ENCODE measurements at regions not wholly inside any gene's neighbourhood (a gene's known extent, or its start where the extent isn't known, plus 50 kb on each side); places are given as distances from the start of the nearest gene placed in this dataset.

DNA sequence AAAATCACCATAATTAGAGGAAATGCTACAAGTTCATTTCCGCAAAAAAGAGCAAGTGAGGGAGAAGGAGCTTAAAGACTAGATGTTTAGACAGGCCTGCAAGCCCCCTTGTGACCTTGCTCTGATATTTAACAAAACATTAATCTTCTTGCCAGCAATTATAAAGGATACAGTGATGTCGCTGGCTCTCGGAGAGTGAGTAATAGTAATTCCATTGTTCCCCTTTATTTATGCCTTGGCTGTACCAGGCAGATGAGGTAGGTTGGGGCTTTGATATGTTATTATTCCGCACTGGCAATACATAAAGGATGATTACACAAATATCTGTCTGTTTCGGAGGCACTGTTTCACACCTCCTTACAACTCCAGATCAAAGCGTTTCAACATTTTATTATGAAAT lies 204.8 kb upstream of the SALL1 start:
- TF ChIP-seq, protein P1, sequence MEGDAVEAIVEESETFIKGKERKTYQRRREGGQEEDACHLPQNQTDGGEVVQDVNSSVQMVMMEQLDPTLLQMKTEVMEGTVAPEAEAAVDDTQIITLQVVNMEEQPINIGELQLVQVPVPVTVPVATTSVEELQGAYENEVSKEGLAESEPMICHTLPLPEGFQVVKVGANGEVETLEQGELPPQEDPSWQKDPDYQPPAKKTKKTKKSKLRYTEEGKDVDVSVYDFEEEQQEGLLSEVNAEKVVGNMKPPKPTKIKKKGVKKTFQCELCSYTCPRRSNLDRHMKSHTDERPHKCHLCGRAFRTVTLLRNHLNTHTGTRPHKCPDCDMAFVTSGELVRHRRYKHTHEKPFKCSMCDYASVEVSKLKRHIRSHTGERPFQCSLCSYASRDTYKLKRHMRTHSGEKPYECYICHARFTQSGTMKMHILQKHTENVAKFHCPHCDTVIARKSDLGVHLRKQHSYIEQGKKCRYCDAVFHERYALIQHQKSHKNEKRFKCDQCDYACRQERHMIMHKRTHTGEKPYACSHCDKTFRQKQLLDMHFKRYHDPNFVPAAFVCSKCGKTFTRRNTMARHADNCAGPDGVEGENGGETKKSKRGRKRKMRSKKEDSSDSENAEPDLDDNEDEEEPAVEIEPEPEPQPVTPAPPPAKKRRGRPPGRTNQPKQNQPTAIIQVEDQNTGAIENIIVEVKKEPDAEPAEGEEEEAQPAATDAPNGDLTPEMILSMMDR (conservative IDR thresholded peaks at IDR 0.05; ENCODE audit: control insufficient read depth, insufficient read depth, low read depth, low read length) = no peak
- H3K4me3 ChIP-seq (ENCODE audit: control insufficient read depth, low read depth, low read length) = no peak overlapping the region
- DNase-seq (ENCODE audit: low read depth) = no peak

DNA sequence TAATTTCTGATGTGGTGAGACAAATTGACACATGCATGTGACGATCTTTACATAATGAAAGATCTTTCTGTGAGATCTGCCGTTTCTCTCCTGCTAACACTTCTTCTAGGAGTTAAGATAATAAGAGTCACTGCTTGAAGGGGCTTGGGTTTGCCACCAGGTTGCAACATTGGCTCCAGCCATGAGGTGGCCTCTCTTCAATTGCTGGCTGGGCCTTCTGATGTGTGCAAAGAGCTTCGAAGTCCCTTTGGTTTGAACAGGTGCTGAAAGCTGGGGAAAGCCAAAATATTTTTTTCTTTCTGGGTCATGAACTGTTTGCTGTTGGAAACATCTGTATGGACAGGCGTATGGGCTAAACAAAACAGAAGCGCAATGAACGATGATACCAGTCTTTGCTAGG lies 204.1 kb upstream of the SALL1 start:
- no peak for DNase-seq (ENCODE audit: low read depth)
- TF ChIP-seq, protein P1 (conservative IDR thresholded peaks at IDR 0.05; ENCODE audit: control insufficient read depth, insufficient read depth, low read depth, low read length) = no peak
- no peak overlapping the region for H3K4me3 ChIP-seq (ENCODE audit: control insufficient read depth, low read depth, low read length)

DNA sequence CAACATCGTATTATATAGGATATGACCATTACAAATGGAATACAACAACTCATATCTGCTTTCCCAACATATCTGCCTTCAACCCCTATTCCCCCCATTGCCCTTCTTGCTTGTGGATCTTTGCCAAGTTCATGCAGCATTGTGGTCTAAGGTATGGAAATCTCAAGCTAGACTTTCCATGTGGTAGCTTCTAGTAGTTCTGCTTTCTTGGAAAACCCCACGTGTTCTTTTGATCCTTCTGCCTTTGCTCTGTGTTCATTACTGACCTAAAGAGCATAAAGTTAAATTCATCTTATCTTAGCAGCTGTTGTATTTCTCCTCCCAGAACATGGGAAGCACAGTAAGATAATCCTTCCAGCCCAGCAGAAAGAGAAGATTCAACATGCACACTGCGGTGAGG lies 202.0 kb upstream of the SALL1 start:
- no peak for DNase-seq (ENCODE audit: low read depth)
- no peak overlapping the region for H3K4me3 ChIP-seq (ENCODE audit: control insufficient read depth, low read depth, low read length)
- TF ChIP-seq, protein P1 (conservative IDR thresholded peaks at IDR 0.05; ENCODE audit: control insufficient read depth, insufficient read depth, low read depth, low read length) = no peak

DNA sequence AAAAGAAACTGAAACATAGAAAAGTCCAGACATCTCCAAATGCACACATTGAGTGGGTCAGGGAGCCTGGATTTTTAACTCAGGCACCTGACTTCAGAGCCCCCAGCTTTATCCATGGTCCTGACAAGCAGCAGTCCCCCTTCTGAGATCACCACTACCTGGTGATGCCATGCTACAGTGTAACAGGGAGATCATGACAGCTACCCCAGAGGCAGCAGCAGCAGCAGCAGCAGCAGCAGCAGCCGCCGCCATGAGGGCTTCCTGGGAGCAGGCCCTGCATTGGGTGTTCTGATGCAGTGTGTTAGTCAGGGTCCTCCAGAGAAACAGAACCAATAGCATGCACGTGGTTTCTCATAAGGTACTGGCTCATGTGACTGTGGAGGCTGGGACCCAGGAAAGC lies 198.6 kb upstream of the SALL1 start:
- no peak for DNase-seq (ENCODE audit: low read depth)
- TF ChIP-seq, protein P1 (conservative IDR thresholded peaks at IDR 0.05; ENCODE audit: control insufficient read depth, insufficient read depth, low read depth, low read length) = no peak
- H3K4me3 ChIP-seq (ENCODE audit: control insufficient read depth, low read depth, low read length) = no peak overlapping the region

DNA sequence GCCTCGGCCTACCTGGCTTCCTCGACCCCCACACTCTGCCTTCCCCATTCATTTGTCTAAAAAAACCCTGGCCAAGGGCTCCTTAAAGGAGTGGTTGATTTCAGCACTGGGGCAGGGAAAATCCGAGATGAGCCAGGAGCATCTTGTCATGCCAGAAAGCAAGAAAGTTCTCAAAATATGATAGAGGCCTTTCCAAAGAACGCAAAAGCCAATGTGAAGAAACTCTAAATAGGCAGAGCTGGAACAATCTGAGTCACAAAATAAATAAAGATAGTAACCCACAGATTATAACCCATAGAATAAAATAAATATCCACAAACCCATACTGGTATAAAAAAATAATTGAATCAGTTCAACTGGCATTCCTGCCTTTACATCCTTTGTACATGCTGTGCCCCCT lies 192.3 kb upstream of the SALL1 start:
- H3K4me3 ChIP-seq (ENCODE audit: control insufficient read depth, low read depth, low read length) = no peak overlapping the region
- DNase-seq (ENCODE audit: low read depth) = peak; percentile 54
- TF ChIP-seq, protein P1 (conservative IDR thresholded peaks at IDR 0.05; ENCODE audit: control insufficient read depth, insufficient read depth, low read depth, low read length) = no peak

DNA sequence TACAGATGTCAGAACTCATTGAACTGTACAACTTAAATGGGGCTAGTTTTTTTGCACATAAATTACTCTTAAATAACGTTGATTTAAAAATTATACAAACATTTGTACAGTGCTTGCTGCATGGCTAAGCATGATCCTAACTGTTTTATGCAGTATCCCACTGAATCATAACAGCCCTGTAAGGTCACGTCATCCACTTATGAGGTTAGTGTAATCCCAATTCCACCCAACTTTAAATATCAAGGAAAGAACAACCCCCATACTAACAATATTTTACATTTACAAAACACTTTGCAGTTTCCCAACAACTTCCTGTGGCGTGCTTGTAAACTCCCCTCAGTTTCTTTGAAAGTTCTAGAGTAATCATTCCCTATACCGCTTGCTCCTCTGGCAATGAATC lies 190.1 kb upstream of the SALL1 start:
- TF ChIP-seq, protein P1 (conservative IDR thresholded peaks at IDR 0.05; ENCODE audit: control insufficient read depth, insufficient read depth, low read depth, low read length) = no peak
- no peak overlapping the region for H3K4me3 ChIP-seq (ENCODE audit: control insufficient read depth, low read depth, low read length)
- no peak for DNase-seq (ENCODE audit: low read depth)

DNA sequence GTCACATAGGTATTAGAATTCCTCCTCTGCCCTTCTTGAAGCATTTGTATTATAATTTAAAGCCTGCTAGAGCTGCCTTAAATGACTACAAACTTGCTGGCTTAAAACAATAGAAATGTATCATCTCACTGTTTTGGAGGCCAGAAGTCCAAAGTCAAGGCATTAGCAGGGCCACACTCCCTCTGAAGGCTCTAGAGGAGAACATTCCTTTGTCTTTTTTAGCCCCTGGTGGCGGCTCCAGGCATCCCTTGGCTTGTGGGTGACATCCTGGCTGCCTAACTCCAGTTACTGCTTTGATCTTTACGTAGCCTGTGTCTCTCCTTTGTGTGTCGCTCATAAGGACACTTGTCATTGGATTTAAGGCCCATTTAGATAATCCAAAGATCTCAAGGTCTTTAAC lies 186.6 kb upstream of the SALL1 start:
- H3K4me3 ChIP-seq (ENCODE audit: control insufficient read depth, low read depth, low read length) = no peak overlapping the region
- no peak for DNase-seq (ENCODE audit: low read depth)
- TF ChIP-seq, protein P1 (conservative IDR thresholded peaks at IDR 0.05; ENCODE audit: control insufficient read depth, insufficient read depth, low read depth, low read length) = no peak
